A549 (cell line): ENCODE measurements at regions not wholly inside any gene's neighbourhood (a gene's known extent, or its start where the extent isn't known, plus 50 kb on each side); places are given as distances from the start of the nearest gene placed in this dataset.

ENCODE experiments used
- ATAC-seq, 2 experiments: fragments of 200-7000 bp in 1 of 2; fragments of >200 bp in 1 of 2; cut with Nextera tagmentation in 1 of 2; cut with Tn5 transposase in 1 of 2; 3 replicates each; pipeline versions ENCODE4 v1.8.0 to v1.9.1; 2018 to 2020; ENCODE audit warnings: mild to moderate bottlenecking in 1 of 2, moderate library complexity in 1 of 2
- CTCF ChIA-PET: fragments of 300-600 bp; sonication (Branson Sonifier 250); formaldehyde crosslinking; extraction: SDS; loops from one replicate; lab custom pipeline; 2021; ENCODE audit warnings: antibody characterized with exemption, inconsistent platforms; lab: Yijun Ruan, JAX
- POLR2A ChIA-PET: fragments of 350-600 bp; formaldehyde crosslinking; extraction: SDS; loops from one replicate; lab custom pipeline; 2021; ENCODE audit warnings: antibody characterized with exemption, inconsistent platforms; lab: Yijun Ruan, JAX
- DNase-seq, 2 experiments: peaks; one replicate each; pipeline versions ENCODE4 v3.0.0 to v3.0.0-alpha.2; 2011 to 2016; ENCODE audit warnings: low read depth in 1 of 2, low spot score in 1 of 2
- FAIRE-seq: peaks from 2 replicates; lab custom pipeline; 2011; peaks lifted over from hg19 to GRCh38; lab: Jason Lieb, UNC
- H3K27ac ChIP-seq, 2 experiments: fragments of >200 bp; sonication (Bioruptor Twin); formaldehyde crosslinking; 3 replicates each; pipeline ENCODE4 v1.5.1; 2016 to 2017
- H3K4me1 ChIP-seq: fragments of >200 bp; sonication (Bioruptor Twin); formaldehyde crosslinking; 3 replicates; pipeline ENCODE4 v1.6.1; 2016
- H3K4me2 ChIP-seq: fragments of >200 bp; sonication (Bioruptor Twin); formaldehyde crosslinking; 3 replicates; pipeline ENCODE4 v1.6.1; 2016
- H3K4me3 ChIP-seq: fragments of >200 bp; sonication (Bioruptor Twin); formaldehyde crosslinking; 3 replicates; pipeline ENCODE4 v1.5.1; 2016
- H3K9me3 ChIP-seq: fragments of >200 bp; sonication (Bioruptor Twin); formaldehyde crosslinking; 3 replicates; pipeline ENCODE4 v1.6.1; 2016
- CBX2 ChIP-seq: fragments of 200-600 bp; sonication (generic); IDR thresholded peaks from 2 replicates; pipeline ENCODE4 v1.6.1; 2016; ENCODE audit warnings: low read depth, mild to moderate bottlenecking, borderline replicate concordance
- CBX8 ChIP-seq: fragments of 200-600 bp; sonication (generic); IDR thresholded peaks from 2 replicates; pipeline ENCODE4 v1.6.1; 2016
- ELK1 ChIP-seq: fragments of 150-350 bp; IDR thresholded peaks from 2 replicates; pipeline ENCODE4 v1.6.1; 2014; ENCODE audit warnings: low read depth, mild to moderate bottlenecking, low read length
- EP300 ChIP-seq, 2 experiments: fragments of >200 bp; sonication (Bioruptor Twin); formaldehyde crosslinking; IDR thresholded peaks; 2 replicates in 1 of 2; 3 replicates in 1 of 2; pipeline ENCODE4 v1.6.1; 2016 to 2017
- ESRRA ChIP-seq: fragments of 150-350 bp; IDR thresholded peaks from 2 replicates; pipeline ENCODE4 v1.6.1; 2014; ENCODE audit warnings: mild to moderate bottlenecking, low read length, borderline replicate concordance
- FOSL2 ChIP-seq, 2 experiments: fragments of 450-650 bp in 1 of 2; fragments of >200 bp in 1 of 2; sonication (Bioruptor Twin) in 1 of 2; formaldehyde crosslinking; IDR thresholded peaks; 2 replicates each; pipeline versions ENCODE4 v1.5.0 to v1.6.1; 2016 to 2020; ENCODE audit warnings: mild to moderate bottlenecking in 1 of 2, moderate library complexity in 1 of 2
- FOXS1 ChIP-seq: fragments of 250-450 bp; sonication (Bioruptor Pico); IDR thresholded peaks from 2 replicates; pipeline ENCODE4 v1.5.0; 2020; ENCODE audit warnings: mild to moderate bottlenecking, moderate library complexity
- GATA3 ChIP-seq: IDR thresholded peaks from 2 replicates; pipeline ENCODE4 v1.6.1; 2012; ENCODE audit warnings: borderline replicate concordance
- HOXA7 ChIP-seq: fragments of 250-450 bp; sonication (Bioruptor Pico); IDR thresholded peaks from 2 replicates; pipeline ENCODE4 v1.5.0; 2020; ENCODE audit warnings: mild to moderate bottlenecking, moderate library complexity
- JUN ChIP-seq, 2 experiments: fragments of >200 bp; sonication (Bioruptor Twin); formaldehyde crosslinking; IDR thresholded peaks; 2 replicates in 1 of 2; 3 replicates in 1 of 2; pipeline ENCODE4 v1.6.1; 2016 to 2017
- KDM1A ChIP-seq: fragments of 200-600 bp; sonication (generic); IDR thresholded peaks from 2 replicates; pipeline ENCODE4 v1.6.1; 2016; ENCODE audit warnings: low read depth, mild to moderate bottlenecking
- KDM5A ChIP-seq: fragments of 200-600 bp; sonication (generic); IDR thresholded peaks from 2 replicates; pipeline ENCODE4 v1.6.1; 2016; ENCODE audit warnings: antibody characterized with exemption, mild to moderate bottlenecking
- MAFK ChIP-seq: fragments of 450-650 bp; IDR thresholded peaks from 2 replicates; pipeline ENCODE4 v1.6.1; 2014; ENCODE audit not compliant: partially characterized antibody
- MYC ChIP-seq: IDR thresholded peaks from 2 replicates; pipeline ENCODE4 v1.6.1; 2012; ENCODE audit warnings: mild to moderate bottlenecking, inconsistent platforms, low read length, improper control_type of control experiment, borderline replicate concordance
- POLR2A ChIP-seq: IDR thresholded peaks from 2 replicates; pipeline ENCODE4 v1.6.1; 2012; ENCODE audit warnings: mild to moderate bottlenecking, low read length
- POLR2AphosphoS2 ChIP-seq: conservative IDR thresholded peaks from 2 replicates; pipeline ENCODE4 v1.6.1; 2012; ENCODE audit warnings: low read length, improper control_type of control experiment, inconsistent platforms
- RAD21 ChIP-seq, 2 experiments: fragments of >200 bp in 1 of 2; sonication (Bioruptor Twin) in 1 of 2; formaldehyde crosslinking in 1 of 2; IDR thresholded peaks in 1 of 2; conservative IDR thresholded peaks in 1 of 2; 2 replicates in 1 of 2; 3 replicates in 1 of 2; pipeline ENCODE4 v1.6.1; 2012 to 2018; ENCODE audit warnings: inconsistent platforms in 1 of 2
- RARB ChIP-seq: fragments of 250-450 bp; sonication (Bioruptor Pico); IDR thresholded peaks from 2 replicates; pipeline ENCODE4 v1.8.0; 2021; ENCODE audit warnings: mild to moderate bottlenecking, moderate library complexity
- RCOR1 ChIP-seq: fragments of 150-350 bp; IDR thresholded peaks from 2 replicates; pipeline ENCODE4 v1.6.1; 2014; ENCODE audit warnings: antibody characterized with exemption, low read length, low read depth
- TFCP2L1 ChIP-seq: fragments of 250-450 bp; sonication (Bioruptor Pico); IDR thresholded peaks from 2 replicates; pipeline ENCODE4 v1.5.0; 2021; ENCODE audit warnings: mild to moderate bottlenecking
- ZC3H11A ChIP-seq: fragments of 450-650 bp; IDR thresholded peaks from 2 replicates; pipeline ENCODE4 v1.6.1; 2014; ENCODE audit warnings: antibody characterized with exemption, mild to moderate bottlenecking
- ZFP36 ChIP-seq: fragments of 450-650 bp; IDR thresholded peaks from 2 replicates; pipeline ENCODE4 v1.6.1; 2014; ENCODE audit warnings: borderline replicate concordance; ENCODE audit not compliant: partially characterized antibody
- WGBS: methylation state at CpG from one replicate; pipeline ENCODE4 v1.1.6; 2017; ENCODE audit errors: missing lambda C conversion rate; 5-methylcytosine and 5-hydroxymethylcytosine counted together
- TF ChIP-seq, protein P1 (sequence below): fragments of 200-600 bp; sonication (generic); IDR thresholded peaks from 2 replicates; pipeline ENCODE4 v1.6.1; 2016; ENCODE audit warnings: antibody characterized with exemption, mild to moderate bottlenecking, moderate library complexity

DNA sequence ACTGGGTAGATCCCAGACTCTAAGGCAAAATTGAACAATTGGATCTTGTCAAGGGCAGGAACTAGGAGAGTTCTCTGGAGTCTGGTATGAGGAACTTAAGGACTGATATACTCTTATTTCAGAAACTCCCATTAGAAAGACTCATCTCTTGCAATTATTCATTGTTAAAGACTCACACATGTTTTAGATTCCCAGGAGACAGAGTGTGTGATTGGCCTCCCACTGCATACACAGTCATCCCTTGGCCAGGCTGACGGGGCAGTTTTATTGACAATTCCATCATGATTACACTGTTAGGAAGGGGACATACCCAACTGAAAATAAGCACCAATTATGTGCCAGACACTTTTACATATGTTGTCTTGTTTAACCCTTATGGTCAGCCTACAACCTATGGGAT lies 347.2 kb downstream of the DMAC1 start:
- no peak for ATAC-seq

GRCh38 chr9:7451062-7451461 lies 348.5 kb downstream of the DMAC1 start:
- H3K4me1 ChIP-seq = no peaks in the 10 kb centered on the region
- no peak overlapping the region for H3K4me3 ChIP-seq
- TF ChIP-seq POLR2AphosphoS2 (no peak), MAFK (no peak), JUN (IDR thresholded peaks at IDR 0.05) (no peak), RARB (CRISPR knock-in tag) (no peak), CBX2 (no peak), MYC (no peak), CBX8 (no peak), TFCP2L1 (CRISPR knock-in tag) (no peak), HOXA7 (no peak), POLR2A (no peak), ZC3H11A (no peak), EP300 (IDR thresholded peaks at IDR 0.05) (no peak), ZFP36 (no peak), FOSL2 (IDR thresholded peaks at IDR 0.05) (no peak), FOSL2 (CRISPR knock-in tag; IDR thresholded peaks at IDR 0.05) (no peak), KDM5A (no peak), RCOR1 (no peak), ELK1 (no peak)
- H3K4me2 ChIP-seq = no peak overlapping the region
- H3K27ac ChIP-seq = no peak overlapping the region
- DNase-seq (no peak), ATAC-seq (no peak), FAIRE-seq (no peak)
- ChIA-PET CTCF (no interaction called here), POLR2A (no interaction called here)
- no peaks in the 10 kb centered on the region for H3K9me3 ChIP-seq
- WGBS = 15% methylated on average over 3 of the region's 3 CpGs

More for the DNA sequence above, 347.2 kb downstream of the DMAC1 start:
- FAIRE-seq = no peak
- TF ChIP-seq FOXS1 (CRISPR knock-in tag) (no peak), ESRRA (no peak), CBX8 (no peak), RAD21 (conservative IDR thresholded peaks at IDR 0.05 in 1 of 2, IDR thresholded peaks at IDR 0.05 in 1 of 2) (no peak), GATA3 (no peak), JUN (IDR thresholded peaks at IDR 0.05) (no peak), HOXA7 (no peak), ZFP36 (no peak), KDM1A (no peak)
- TF ChIP-seq, protein P1, sequence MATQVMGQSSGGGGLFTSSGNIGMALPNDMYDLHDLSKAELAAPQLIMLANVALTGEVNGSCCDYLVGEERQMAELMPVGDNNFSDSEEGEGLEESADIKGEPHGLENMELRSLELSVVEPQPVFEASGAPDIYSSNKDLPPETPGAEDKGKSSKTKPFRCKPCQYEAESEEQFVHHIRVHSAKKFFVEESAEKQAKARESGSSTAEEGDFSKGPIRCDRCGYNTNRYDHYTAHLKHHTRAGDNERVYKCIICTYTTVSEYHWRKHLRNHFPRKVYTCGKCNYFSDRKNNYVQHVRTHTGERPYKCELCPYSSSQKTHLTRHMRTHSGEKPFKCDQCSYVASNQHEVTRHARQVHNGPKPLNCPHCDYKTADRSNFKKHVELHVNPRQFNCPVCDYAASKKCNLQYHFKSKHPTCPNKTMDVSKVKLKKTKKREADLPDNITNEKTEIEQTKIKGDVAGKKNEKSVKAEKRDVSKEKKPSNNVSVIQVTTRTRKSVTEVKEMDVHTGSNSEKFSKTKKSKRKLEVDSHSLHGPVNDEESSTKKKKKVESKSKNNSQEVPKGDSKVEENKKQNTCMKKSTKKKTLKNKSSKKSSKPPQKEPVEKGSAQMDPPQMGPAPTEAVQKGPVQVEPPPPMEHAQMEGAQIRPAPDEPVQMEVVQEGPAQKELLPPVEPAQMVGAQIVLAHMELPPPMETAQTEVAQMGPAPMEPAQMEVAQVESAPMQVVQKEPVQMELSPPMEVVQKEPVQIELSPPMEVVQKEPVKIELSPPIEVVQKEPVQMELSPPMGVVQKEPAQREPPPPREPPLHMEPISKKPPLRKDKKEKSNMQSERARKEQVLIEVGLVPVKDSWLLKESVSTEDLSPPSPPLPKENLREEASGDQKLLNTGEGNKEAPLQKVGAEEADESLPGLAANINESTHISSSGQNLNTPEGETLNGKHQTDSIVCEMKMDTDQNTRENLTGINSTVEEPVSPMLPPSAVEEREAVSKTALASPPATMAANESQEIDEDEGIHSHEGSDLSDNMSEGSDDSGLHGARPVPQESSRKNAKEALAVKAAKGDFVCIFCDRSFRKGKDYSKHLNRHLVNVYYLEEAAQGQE = no peak
- ChIA-PET CTCF (no interaction called here), POLR2A (no interaction called here)
- Histone ChIP-seq H3K27ac (no peak overlapping the region), H3K4me3 (no peak overlapping the region), H3K4me1 (no peaks in the 10 kb centered on the region), H3K9me3 (no peaks in the 10 kb centered on the region), H3K4me2 (no peak overlapping the region)
- whole genome bisulfite sequencing = 0% methylated on average over 1 of the region's 1 CpG
- DNase-seq = no peak
